HL-60 (cell line): ENCODE measurements at regions not wholly inside any gene's neighbourhood (a gene's known extent, or its start where the extent isn't known, plus 50 kb on each side); places are given as distances from the start of the nearest gene placed in this dataset.

Source experiments
- DNase-seq, 2 experiments: peaks; one replicate each; pipeline ENCODE4 v3.0.0-alpha.2; 2010 to 2020; ENCODE audit warnings: low read depth in 1 of 2, low spot score in 1 of 2
- H3K27ac ChIP-seq: fragments of 250-450 bp; sonication (Bioruptor Pico); replicated peaks from 2 replicates; pipeline ENCODE4 v1.5.1; 2020; ENCODE audit warnings: mild to moderate bottlenecking, moderate library complexity
- H3K27me3 ChIP-seq: fragments of 250-450 bp; sonication (Bioruptor Pico); 2 replicates; pipeline ENCODE4 v1.5.1; 2021; ENCODE audit warnings: mild to moderate bottlenecking, moderate library complexity; ENCODE audit not compliant: insufficient read depth, poor library complexity, severe bottlenecking
- H3K4me3 ChIP-seq: replicated peaks from 2 replicates; pipeline ENCODE4 v1.5.1; 2011; ENCODE audit warnings: mild to moderate bottlenecking, control low read depth, low read length; ENCODE audit not compliant: insufficient read depth
- CTCF ChIP-seq: IDR thresholded peaks from one replicate; pipeline ENCODE4 v1.5.1; 2011; ENCODE audit warnings: low read length, control low read depth, inconsistent platforms; ENCODE audit not compliant: insufficient read depth
- GABPA ChIP-seq: IDR thresholded peaks from 2 replicates; pipeline ENCODE4 v1.6.1; 2012; ENCODE audit warnings: low read depth
- POLR2AphosphoS5 ChIP-seq: IDR thresholded peaks from 2 replicates; pipeline ENCODE4 v1.6.1; 2012; ENCODE audit warnings: low read depth
- REST ChIP-seq: IDR thresholded peaks from 2 replicates; pipeline ENCODE4 v1.6.1; 2012; ENCODE audit warnings: low read depth; ENCODE audit not compliant: insufficient replicate concordance
- SPI1 ChIP-seq: IDR thresholded peaks from 2 replicates; pipeline ENCODE4 v1.6.1; 2012; ENCODE audit warnings: low read depth, mild to moderate bottlenecking, borderline replicate concordance

GRCh38 chr13:107644136-107644535, 571.2 kb downstream of the LIG4 start:
- TF ChIP-seq SPI1 (no peak), REST (no peak), GABPA (no peak), POLR2AphosphoS5 (no peak), CTCF (no peak)
- no peak overlapping the region for H3K27ac ChIP-seq
- no peaks in the 10 kb centered on the region for H3K27me3 ChIP-seq
- H3K4me3 ChIP-seq: no peak overlapping the region
- DNase-seq: no peak

GRCh38 chr13:107643615-107644014, 571.7 kb downstream of the LIG4 start:
- no peak overlapping the region for H3K4me3 ChIP-seq
- no peaks in the 10 kb centered on the region for H3K27me3 ChIP-seq
- H3K27ac ChIP-seq: no peak overlapping the region
- TF ChIP-seq GABPA (no peak), CTCF (no peak), POLR2AphosphoS5 (no peak), REST (no peak)
- no peak for DNase-seq

GRCh38 chr13:107642831-107643230, 572.5 kb downstream of the LIG4 start:
- Histone ChIP-seq H3K27me3 (no peaks in the 10 kb centered on the region), H3K4me3 (no peak overlapping the region), H3K27ac (no peak overlapping the region)
- DNase-seq: no peak
- TF ChIP-seq POLR2AphosphoS5 (no peak), SPI1 (no peak), REST (no peak), GABPA (no peak), CTCF (no peak)
